ENCODE measurements at regions not wholly inside any gene's neighbourhood (a gene's known extent, or its start where the extent isn't known, plus 50 kb on each side); places are given as distances from the start of the nearest gene placed in this dataset.
"Not testable (repeated sequence)": the region's sequence is repeated elsewhere in the genome, so short reads cannot be mapped to it uniquely, and the experiment has no call there.

DNA sequence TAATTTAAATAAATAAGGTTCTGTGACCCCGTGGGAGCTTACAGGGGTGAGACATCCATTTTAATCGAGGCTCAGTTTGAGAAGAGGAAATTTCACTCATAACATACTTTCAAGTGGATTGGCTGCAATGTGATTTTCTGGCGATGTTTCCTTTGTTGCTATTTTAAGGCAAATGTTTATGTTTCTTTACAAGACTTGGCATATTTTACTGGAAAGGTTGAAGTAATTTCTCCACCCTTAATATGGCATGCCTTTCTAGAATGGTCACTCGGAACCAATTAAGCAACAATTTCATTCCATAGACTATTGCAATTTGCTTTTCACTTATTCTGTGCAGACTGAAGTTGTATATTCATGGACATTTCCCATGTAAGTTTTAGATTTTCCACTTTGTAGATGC, 438.0 kb upstream of the WWC1 start:
- Histone ChIP-seq H2BK12ac (ENCODE audit: low read length) (no peak overlapping the region), H2BK120ac (ENCODE audit: insufficient read depth, low read length, poor library complexity) (no peak overlapping the region), H3K27ac (ENCODE audit: low read depth, low read length) (no peak overlapping the region), H3K79me1 (ENCODE audit: low read length) (no peaks in the 10 kb centered on the region), H3K14ac (ENCODE audit: low read length) (no peak overlapping the region), H3K9ac (ENCODE audit: low read length) (no peak overlapping the region), H3K36me3 (ENCODE audit: control insufficient read depth in 1 of 2, insufficient read depth in 2 of 2, low read length in 2 of 2) (no peaks in the 10 kb centered on the region), H2BK5ac (ENCODE audit: low read depth, low read length, poor library complexity) (no peak overlapping the region), H3K4me1 (ENCODE audit: control insufficient read depth in 1 of 2, insufficient read depth in 2 of 2, low read length in 2 of 2) (no peaks in the 10 kb centered on the region), H3K18ac (ENCODE audit: low read length) (no peak overlapping the region), H2AFZ (ENCODE audit: insufficient read depth, low read length, poor library complexity) (no peak overlapping the region), H3K4me3 (ENCODE audit: low read depth, low read length) (no peak overlapping the region), H3K79me2 (ENCODE audit: control insufficient read depth, insufficient read depth, low read length, poor library complexity) (no peaks in the 10 kb centered on the region), H3K9me3 (ENCODE audit: insufficient read depth, low read depth, low read length) (no peaks in the 10 kb centered on the region), H4K12ac (ENCODE audit: low read depth, low read length) (no peak overlapping the region), H3K4me2 (ENCODE audit: low read length) (no peak overlapping the region), H4K8ac (ENCODE audit: low read depth, low read length) (no peak overlapping the region), H2AK5ac (ENCODE audit: low read length) (no peak overlapping the region), H3K4ac (ENCODE audit: low read depth, low read length) (no peak overlapping the region), H3K23ac (ENCODE audit: low read length) (no peak overlapping the region), H4K91ac (ENCODE audit: low read depth, low read length) (no peak overlapping the region), H3K27me3 (ENCODE audit: insufficient read depth, low read length) (no peaks in the 10 kb centered on the region)
- WGBS (ENCODE audit: extremely low coverage, insufficient coverage, insufficient read length) = no CpG with 5 or more reads among the region's 4 CpGs
- DNase-seq = no peak

DNA sequence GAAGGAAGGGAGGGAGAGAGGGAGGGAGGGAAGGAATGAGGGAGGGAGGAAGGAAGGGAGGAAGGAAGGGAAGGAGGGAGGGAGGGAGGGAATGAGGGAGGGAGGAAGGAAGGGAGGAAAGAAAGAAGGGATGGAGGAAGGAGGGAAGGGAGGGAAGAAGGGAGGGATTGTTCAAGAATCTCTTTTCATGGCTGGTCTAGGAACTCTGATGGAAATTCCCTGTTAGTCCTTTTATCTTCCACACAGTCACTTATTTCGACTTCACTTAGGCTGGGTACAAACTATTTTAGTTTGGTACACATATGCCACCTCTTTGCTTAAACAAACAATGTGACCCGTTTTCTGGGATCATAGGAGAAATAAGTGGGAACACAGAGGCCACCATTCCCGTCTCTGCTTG, 435.6 kb upstream of the WWC1 start:
- Histone ChIP-seq H3K79me2 (ENCODE audit: control insufficient read depth, insufficient read depth, low read length, poor library complexity) (no peaks in the 10 kb centered on the region), H3K14ac (ENCODE audit: low read length) (no peak overlapping the region), H3K36me3 (ENCODE audit: control insufficient read depth in 1 of 2, insufficient read depth in 2 of 2, low read length in 2 of 2) (no peaks in the 10 kb centered on the region), H2BK120ac (ENCODE audit: insufficient read depth, low read length, poor library complexity) (no peak overlapping the region), H3K18ac (ENCODE audit: low read length) (no peak overlapping the region), H3K27me3 (ENCODE audit: insufficient read depth, low read length) (no peaks in the 10 kb centered on the region), H3K23ac (ENCODE audit: low read length) (no peak overlapping the region), H2AFZ (ENCODE audit: insufficient read depth, low read length, poor library complexity) (no peak overlapping the region), H2BK5ac (ENCODE audit: low read depth, low read length, poor library complexity) (no peak overlapping the region), H4K8ac (ENCODE audit: low read depth, low read length) (no peak overlapping the region), H2AK5ac (ENCODE audit: low read length) (no peak overlapping the region), H3K79me1 (ENCODE audit: low read length) (no peaks in the 10 kb centered on the region), H3K4me2 (ENCODE audit: low read length) (no peak overlapping the region), H4K12ac (ENCODE audit: low read depth, low read length) (no peak overlapping the region), H3K4me1 (ENCODE audit: control insufficient read depth in 1 of 2, insufficient read depth in 2 of 2, low read length in 2 of 2) (no peaks in the 10 kb centered on the region), H2BK12ac (ENCODE audit: low read length) (no peak overlapping the region), H3K9me3 (ENCODE audit: insufficient read depth, low read depth, low read length) (no peaks in the 10 kb centered on the region), H3K27ac (ENCODE audit: low read depth, low read length) (no peak overlapping the region), H3K4ac (ENCODE audit: low read depth, low read length) (no peak overlapping the region), H3K4me3 (ENCODE audit: low read depth, low read length) (no peak overlapping the region), H4K91ac (ENCODE audit: low read depth, low read length) (no peak overlapping the region), H3K9ac (ENCODE audit: low read length) (no peak overlapping the region)
- DNase-seq = no peak
- WGBS (ENCODE audit: extremely low coverage, insufficient coverage, insufficient read length) = no CpG with 5 or more reads among the region's 3 CpGs

DNA sequence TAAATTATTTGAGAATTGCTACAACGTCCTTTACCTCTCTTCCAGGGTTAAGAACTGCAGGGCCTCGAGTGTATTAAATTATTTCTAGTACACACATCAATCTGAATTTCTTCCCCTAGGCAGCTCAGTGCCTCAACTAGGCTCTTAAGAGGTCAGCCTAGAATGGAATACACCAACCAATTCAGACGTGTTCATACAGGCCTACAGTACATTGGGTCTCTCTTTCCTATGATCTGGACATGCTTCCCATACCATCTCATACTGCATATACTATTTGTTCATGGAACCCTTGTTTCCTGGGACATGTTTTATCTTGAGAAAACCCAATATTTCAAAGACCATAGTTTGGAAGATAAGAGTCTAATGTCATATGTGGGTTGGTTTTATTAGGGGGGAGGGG, 434.1 kb upstream of the WWC1 start:
- H3K4me1 ChIP-seq (ENCODE audit: control insufficient read depth in 1 of 2, insufficient read depth in 2 of 2, low read length in 2 of 2) = no peaks in the 10 kb centered on the region
- no peak overlapping the region for H2BK120ac ChIP-seq (ENCODE audit: insufficient read depth, low read length, poor library complexity)
- no peak overlapping the region for H2BK12ac ChIP-seq (ENCODE audit: low read length)
- no peaks in the 10 kb centered on the region for H3K27me3 ChIP-seq (ENCODE audit: insufficient read depth, low read length)
- no peak for DNase-seq
- H2AFZ ChIP-seq (ENCODE audit: insufficient read depth, low read length, poor library complexity) = no peak overlapping the region
- no peak overlapping the region for H4K91ac ChIP-seq (ENCODE audit: low read depth, low read length)
- no peak overlapping the region for H3K4me3 ChIP-seq (ENCODE audit: low read depth, low read length)
- H3K27ac ChIP-seq (ENCODE audit: low read depth, low read length) = no peak overlapping the region
- no peak overlapping the region for H2BK5ac ChIP-seq (ENCODE audit: low read depth, low read length, poor library complexity)
- no peak overlapping the region for H3K9ac ChIP-seq (ENCODE audit: low read length)
- no peak overlapping the region for H2AK5ac ChIP-seq (ENCODE audit: low read length)
- H3K4ac ChIP-seq (ENCODE audit: low read depth, low read length) = no peak overlapping the region
- no peaks in the 10 kb centered on the region for H3K79me2 ChIP-seq (ENCODE audit: control insufficient read depth, insufficient read depth, low read length, poor library complexity)
- no peaks in the 10 kb centered on the region for H3K36me3 ChIP-seq (ENCODE audit: control insufficient read depth in 1 of 2, insufficient read depth in 2 of 2, low read length in 2 of 2)
- WGBS (ENCODE audit: extremely low coverage, insufficient coverage, insufficient read length) = no CpG with 5 or more reads among the region's 3 CpGs
- no peak overlapping the region for H4K12ac ChIP-seq (ENCODE audit: low read depth, low read length)
- no peak overlapping the region for H3K4me2 ChIP-seq (ENCODE audit: low read length)
- H3K14ac ChIP-seq (ENCODE audit: low read length) = no peak overlapping the region
- H3K23ac ChIP-seq (ENCODE audit: low read length) = no peak overlapping the region
- no peaks in the 10 kb centered on the region for H3K79me1 ChIP-seq (ENCODE audit: low read length)
- no peak overlapping the region for H4K8ac ChIP-seq (ENCODE audit: low read depth, low read length)
- no peaks in the 10 kb centered on the region for H3K9me3 ChIP-seq (ENCODE audit: insufficient read depth, low read depth, low read length)
- H3K18ac ChIP-seq (ENCODE audit: low read length) = no peak overlapping the region

DNA sequence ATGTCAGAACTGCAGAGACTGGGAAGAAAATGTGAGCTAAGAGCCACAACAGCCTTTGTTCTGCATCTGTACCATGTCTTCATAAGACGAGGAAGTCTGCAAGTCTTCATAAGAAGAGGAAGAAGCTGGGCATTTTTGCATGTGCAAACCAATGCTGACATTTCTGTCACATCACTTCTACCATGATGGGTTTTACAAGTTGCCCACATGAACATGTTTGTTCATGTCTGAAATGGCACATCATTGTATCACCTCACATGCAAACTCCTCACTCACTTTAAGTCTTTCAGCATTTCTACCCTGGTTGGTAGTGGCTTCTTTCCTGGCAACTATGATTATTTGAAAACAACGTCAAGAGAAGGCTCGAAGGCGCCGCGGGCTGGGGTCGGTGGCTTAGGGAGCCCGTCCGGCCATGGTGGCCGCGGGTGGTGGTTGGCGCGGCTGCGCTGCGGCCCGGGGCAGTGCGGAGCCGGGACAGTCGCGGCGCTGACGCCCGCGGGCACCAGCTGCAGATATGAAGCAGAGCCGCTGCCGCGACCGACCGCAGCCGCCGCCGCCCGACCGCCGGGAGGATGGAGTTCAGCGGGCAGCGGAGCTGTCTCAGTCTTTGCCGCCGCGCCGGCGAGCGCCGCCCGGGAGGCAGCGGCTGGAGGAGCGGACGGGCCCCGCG, 433.1 kb upstream of the WWC1 start:
- H2BK120ac ChIP-seq (ENCODE audit: insufficient read depth, low read length, poor library complexity); H3K18ac ChIP-seq (ENCODE audit: low read length); H2AFZ ChIP-seq (ENCODE audit: insufficient read depth, low read length, poor library complexity); H3K14ac ChIP-seq (ENCODE audit: low read length); H3K36me3 ChIP-seq (ENCODE audit: control insufficient read depth in 1 of 2, insufficient read depth in 2 of 2, low read length in 2 of 2); H3K27me3 ChIP-seq (ENCODE audit: insufficient read depth, low read length); H3K27ac ChIP-seq (ENCODE audit: low read depth, low read length); H3K4me3 ChIP-seq (ENCODE audit: low read depth, low read length); H2BK12ac ChIP-seq (ENCODE audit: low read length); H3K9me3 ChIP-seq (ENCODE audit: insufficient read depth, low read depth, low read length); H3K79me1 ChIP-seq (ENCODE audit: low read length); H3K4ac ChIP-seq (ENCODE audit: low read depth, low read length); H3K79me2 ChIP-seq (ENCODE audit: control insufficient read depth, insufficient read depth, low read length, poor library complexity); H2AK5ac ChIP-seq (ENCODE audit: low read length); H2BK5ac ChIP-seq (ENCODE audit: low read depth, low read length, poor library complexity); DNase-seq; H4K91ac ChIP-seq (ENCODE audit: low read depth, low read length); H3K9ac ChIP-seq (ENCODE audit: low read length); H3K23ac ChIP-seq (ENCODE audit: low read length); H3K4me1 ChIP-seq (ENCODE audit: control insufficient read depth in 1 of 2, insufficient read depth in 2 of 2, low read length in 2 of 2); H4K12ac ChIP-seq (ENCODE audit: low read depth, low read length); H4K8ac ChIP-seq (ENCODE audit: low read depth, low read length); H3K4me2 ChIP-seq (ENCODE audit: low read length): not testable (repeated sequence)
- WGBS (ENCODE audit: extremely low coverage, insufficient coverage, insufficient read length) = no CpG with 5 or more reads among the region's 50 CpGs

All from trophoblast cell (in vitro differentiated cells and primary cell).